B cell (primary cell): ENCODE measurements at regions not wholly inside any gene's neighbourhood (a gene's known extent, or its start where the extent isn't known, plus 50 kb on each side); places are given as distances from the start of the nearest gene placed in this dataset.

ENCODE experiments used
- ATAC-seq: fragments of 200-7000 bp; cut with Tn5 transposase; one replicate; pipeline ENCODE4 v1.10.0; 2021; ENCODE audit warnings: low read depth, mild to moderate bottlenecking, moderate number of reproducible peaks, moderate library complexity
- CTCF ChIA-PET: fragments of 350-600 bp; sonication (Branson Sonifier 250); formaldehyde crosslinking; loops from one replicate; lab custom pipeline; 2021; ENCODE audit warnings: antibody characterized with exemption, inconsistent platforms; lab: Charles Lee
- POLR2A ChIA-PET: fragments of 350-600 bp; sonication (Branson Sonifier 250); formaldehyde crosslinking; loops from one replicate; lab custom pipeline; 2021; ENCODE audit warnings: antibody characterized with exemption; lab: Charles Lee
- DNase-seq: peaks from one replicate; pipeline ENCODE4 v3.0.0; 2013
- H2AFZ ChIP-seq: 2 replicates; pipeline ENCODE4 v1.6.1; 2012; ENCODE audit warnings: mild to moderate bottlenecking, low read depth, low read length; ENCODE audit not compliant: insufficient read depth, poor library complexity, severe bottlenecking
- H3K27ac ChIP-seq, 2 donors: 1 replicate in 1 of 2; 2 replicates in 1 of 2; pipeline ENCODE4 v1.5.1; 2012 to 2013; ENCODE audit warnings: low read length in 2 of 2, mild to moderate bottlenecking in 2 of 2, moderate library complexity in 1 of 2
- H3K27me3 ChIP-seq, 4 experiments: fragments of 200-600 bp in 1 of 4; sonication (generic) in 1 of 4; replicated peaks in 1 of 4; 1 replicate in 2 of 4; 2 replicates in 2 of 4; pipeline versions ENCODE4 v1.6.1 to v1.7.0; 2013 to 2016; ENCODE audit warnings: low read length in 3 of 4, mild to moderate bottlenecking in 2 of 4, mixed read lengths in 1 of 4, moderate library complexity in 1 of 4; ENCODE audit not compliant: insufficient read depth in 4 of 4, control insufficient read depth in 3 of 4; ENCODE audit errors: control extremely low read depth in 1 of 4
- H3K36me3 ChIP-seq, 2 experiments: replicated peaks in 1 of 2; 1 replicate in 1 of 2; 2 replicates in 1 of 2; pipeline versions ENCODE4 v1.6.1 to v1.7.1; 2013; ENCODE audit warnings: low read length in 1 of 2; ENCODE audit not compliant: insufficient read depth in 2 of 2, control insufficient read depth in 1 of 2; ENCODE audit errors: control extremely low read depth in 1 of 2, extremely low read depth in 1 of 2
- H3K4me1 ChIP-seq, 2 donors: fragments of 200-600 bp in 1 of 2; sonication (generic) in 1 of 2; 1 replicate in 1 of 2; 2 replicates in 1 of 2; pipeline versions ENCODE4 v1.5.1 to v1.6.1; 2013 to 2017; ENCODE audit warnings: low read length in 2 of 2; ENCODE audit not compliant: control insufficient read depth in 2 of 2, insufficient read depth in 2 of 2
- H3K4me2 ChIP-seq: replicated peaks from 2 replicates; pipeline ENCODE3; 2012; ENCODE audit warnings: mild to moderate bottlenecking, low read depth, low read length; ENCODE audit not compliant: poor library complexity, severe bottlenecking
- H3K4me3 ChIP-seq, 5 experiments: fragments of 200-600 bp in 1 of 5; sonication (generic) in 1 of 5; 1 replicate in 3 of 5; 2 replicates in 2 of 5; pipeline versions ENCODE4 v1.5.1 to v1.7.0; 2011 to 2016; ENCODE audit warnings: low read length in 4 of 5, mild to moderate bottlenecking in 4 of 5, low read depth in 2 of 5, control low read depth in 1 of 5, moderate library complexity in 1 of 5; ENCODE audit not compliant: insufficient read depth in 1 of 5; ENCODE audit errors: control extremely low read depth in 1 of 5, extremely low read depth in 1 of 5
- H3K79me2 ChIP-seq: fragments of 200-600 bp; sonication (generic); one replicate; pipeline ENCODE4 v1.6.0; 2016; ENCODE audit warnings: low read length; ENCODE audit not compliant: control insufficient read depth, insufficient read depth
- H3K9ac ChIP-seq: fragments of 200-600 bp; sonication (generic); 2 replicates; pipeline ENCODE4 v1.6.1; 2017; ENCODE audit warnings: mild to moderate bottlenecking, low read length, moderate library complexity
- H3K9me3 ChIP-seq, 3 donors: one replicate each; pipeline versions ENCODE4 v1.6.1 to v1.7.1; 2013; ENCODE audit warnings: low read length in 2 of 3; ENCODE audit not compliant: control insufficient read depth in 2 of 3, insufficient read depth in 1 of 3; ENCODE audit errors: control extremely low read depth in 1 of 3
- H4K20me1 ChIP-seq: 2 replicates; pipeline ENCODE4 v1.6.0; 2012; ENCODE audit warnings: mild to moderate bottlenecking, low read length; ENCODE audit not compliant: insufficient read depth, control insufficient read depth, poor library complexity, severe bottlenecking
- H3K27ac Mint-ChIP-seq: one replicate; pipeline ENCODE4 v1.8.0; 2021; ENCODE audit warnings: mixed read lengths
- H3K27me3 Mint-ChIP-seq: one replicate; pipeline ENCODE4 v1.8.0; 2021; ENCODE audit warnings: mixed read lengths
- H3K4me1 Mint-ChIP-seq: one replicate; pipeline ENCODE4 v1.8.0; 2021; ENCODE audit warnings: mixed read lengths
- H3K4me3 Mint-ChIP-seq: one replicate; pipeline ENCODE4 v1.8.0; 2021; ENCODE audit warnings: mixed read lengths
- H3K9me3 Mint-ChIP-seq: one replicate; pipeline ENCODE4 v1.8.0; 2022; ENCODE audit warnings: mixed read lengths; ENCODE audit not compliant: insufficient read depth
- CTCF ChIP-seq: fragments of 200-600 bp; IDR thresholded peaks from one replicate; pipeline ENCODE4 v1.8.0; 2022; ENCODE audit warnings: antibody characterized with exemption, mild to moderate bottlenecking
- EZH2 ChIP-seq: IDR thresholded peaks from 2 replicates; pipeline ENCODE4 v1.6.1; 2012; ENCODE audit warnings: borderline replicate concordance, low read depth, mild to moderate bottlenecking, moderate library complexity, low read length; ENCODE audit not compliant: insufficient read depth, poor library complexity, severe bottlenecking
- WGBS: methylation state at CpG from one replicate; pipeline ENCODE4 v1.1.5; 2013; ENCODE audit warnings: missing lambda C conversion rate; ENCODE audit not compliant: insufficient coverage; 5-methylcytosine and 5-hydroxymethylcytosine counted together
- intact Hi-C: fragments of 100-400 bp; cut with micrococcal nuclease; formaldehyde crosslinking; loops from one replicate; pipeline ENCODE4 v1.10.0; 2022

- Mint-ChIP-seq H3K27ac (no peak overlapping the region), H3K9me3 (no peaks in the 10 kb centered on the region), H3K4me3 (no peak overlapping the region), H3K4me1 (no peaks in the 10 kb centered on the region), H3K27me3 (no peaks in the 10 kb centered on the region)
- Histone ChIP-seq H3K4me1 (no peaks in the 10 kb centered on the region), H3K9me3 (peaks cover 0 to 4% (median 1%) of the 10 kb centered on the region in 3 donors), H3K79me2 (no peaks in the 10 kb centered on the region), H2AFZ (no peak overlapping the region), H3K4me2 (no peak overlapping the region), H3K36me3 (no peaks in the 10 kb centered on the region), H3K4me3 (no peak overlapping the region), H3K27ac (no peak overlapping the region), H3K9ac (no peak overlapping the region), H3K27me3 (no peaks in the 10 kb centered on the region), H4K20me1 (no peaks in the 10 kb centered on the region)
- DNase-seq (no peak), ATAC-seq (no peak)
- no peak for TF ChIP-seq EZH2
- ChIA-PET CTCF (no interaction called here), POLR2A (no interaction called here)
- intact Hi-C loops, result no loop called here
Observed at GRCh38 chr3:110533089-110533488, 538.5 kb upstream of the NECTIN3 start.

- POLR2A ChIA-PET, result no interaction called here
- H2AFZ ChIP-seq, result no peak overlapping the region
- no peak overlapping the region for H3K27ac Mint-ChIP-seq
Observed at GRCh38 chr3:110542552-110543150, 529.0 kb upstream of the NECTIN3 start.

More at GRCh38 chr3:110542552-110543150, 529.0 kb upstream of the NECTIN3 start:
- Mint-ChIP-seq H3K9me3 (peaks cover 3% of the 10 kb centered on the region), H3K27me3 (no peaks in the 10 kb centered on the region), H3K4me1 (no peaks in the 10 kb centered on the region), H3K4me3 (no peak overlapping the region)
- TF ChIP-seq EZH2 (no peak), CTCF (no peak)
- H3K27me3 ChIP-seq, result no peaks in the 10 kb centered on the region
- H3K9ac ChIP-seq, result no peak overlapping the region
- 86% methylated on average over 1 of the region's 3 CpGs for WGBS
- CTCF ChIA-PET, result no interaction called here
- no peak overlapping the region for H3K27ac ChIP-seq
- no peak overlapping the region for H3K4me2 ChIP-seq
- intact Hi-C loops, result no loop called here
- no peaks in the 10 kb centered on the region for H3K36me3 ChIP-seq
- H3K4me3 ChIP-seq, result no peak overlapping the region
- no peaks in the 10 kb centered on the region for H4K20me1 ChIP-seq
- H3K79me2 ChIP-seq, result no peaks in the 10 kb centered on the region
- no peaks in the 10 kb centered on the region for H3K4me1 ChIP-seq
- H3K9me3 ChIP-seq, result no peaks in the 10 kb centered on the region
- ATAC-seq (no peak), DNase-seq (no peak)
